ENCODE measurements at regions not wholly inside any gene's neighbourhood (a gene's known extent, or its start where the extent isn't known, plus 50 kb on each side); places are given as distances from the start of the nearest gene placed in this dataset.

DNA sequence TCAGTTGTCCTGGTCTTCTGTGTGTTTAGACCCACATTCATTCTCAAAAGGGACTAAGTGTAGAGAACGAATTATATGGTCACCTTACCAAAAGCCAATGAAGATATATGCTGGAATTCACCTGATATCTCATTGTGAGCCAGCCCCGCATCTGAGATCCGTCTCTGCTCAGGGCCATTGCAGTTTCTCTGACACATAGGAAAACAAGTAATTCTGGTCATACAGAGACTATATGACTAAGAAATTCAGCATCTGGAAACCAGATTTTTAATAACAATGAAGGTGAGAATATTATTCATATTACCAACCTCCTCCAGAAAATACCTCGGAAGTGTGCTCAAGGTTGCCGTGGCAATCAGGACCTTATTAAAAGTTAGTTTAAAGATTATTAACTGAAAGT, 278.6 kb upstream of the EDNRB start:
- TF ChIP-seq CTCF (IDR thresholded peaks at IDR 0.05; ENCODE audit: low read depth, low read length) (no peak), EZH2phosphoT487 (IDR thresholded peaks at IDR 0.05; ENCODE audit: low read depth) (no peak)
